Uterus (tissue), 3 donors: ENCODE measurements at regions not wholly inside any gene's neighbourhood (a gene's known extent, or its start where the extent isn't known, plus 50 kb on each side); places are given as distances from the start of the nearest gene placed in this dataset.

ENCODE experiments used
- DNase-seq, 2 donors: peaks; one replicate each; pipeline ENCODE4 v3.0.0-alpha.2; 2019 to 2020
- H3K27ac ChIP-seq, 2 donors: fragments of 200-600 bp; sonication (generic); 1 replicate in 1 of 2; 2 replicates in 1 of 2; pipeline ENCODE4 v1.5.1; 2016 to 2018
- H3K27me3 ChIP-seq, 2 donors: fragments of 200-600 bp; sonication (generic); one replicate each; pipeline ENCODE4 v1.5.1; 2018 to 2019; ENCODE audit warnings: control low read depth in 1 of 2
- H3K36me3 ChIP-seq, 2 donors: fragments of 200-600 bp; sonication (generic); one replicate each; pipeline ENCODE4 v1.5.1; 2019; ENCODE audit warnings: control low read depth in 1 of 2
- H3K4me1 ChIP-seq, 2 donors: fragments of 200-600 bp; sonication (generic); one replicate each; pipeline ENCODE4 v1.5.1; 2018 to 2019; ENCODE audit warnings: control low read depth in 1 of 2
- H3K4me3 ChIP-seq, 2 donors: fragments of 200-600 bp; sonication (generic); 1 replicate in 1 of 2; 2 replicates in 1 of 2; pipeline ENCODE4 v1.5.1; 2018 to 2019; ENCODE audit warnings: mild to moderate bottlenecking in 1 of 2
- H3K9me3 ChIP-seq, 2 donors: fragments of 200-600 bp; sonication (generic); one replicate each; pipeline ENCODE4 v1.5.1; 2019; ENCODE audit warnings: control low read depth in 1 of 2
- CTCF ChIP-seq, 4 experiments: fragments of 200-600 bp in 2 of 4; fragments of 450-650 bp in 2 of 4; sonication (generic) in 2 of 4; IDR thresholded peaks; one replicate each; pipeline ENCODE4 v1.5.1; 2016 to 2019; ENCODE audit warnings: antibody characterized with exemption in 4 of 4, mild to moderate bottlenecking in 2 of 4, moderate library complexity in 1 of 4
- POLR2A ChIP-seq, 2 donors: fragments of 450-650 bp; IDR thresholded peaks; one replicate each; pipeline ENCODE4 v1.6.1; 2016; ENCODE audit warnings: antibody characterized with exemption in 2 of 2, mild to moderate bottlenecking in 1 of 2, moderate library complexity in 1 of 2
- intact Hi-C: fragments of 100-400 bp; cut with DNase I; formaldehyde crosslinking; loops from one replicate; pipeline ENCODE4 v1.15.1; 2023; ENCODE audit warnings: low total_unique reads
- donor health status: DM: yes; HTN: yes; CAD: no.

- Histone ChIP-seq H3K9me3 (no peaks in the 10 kb centered on the region), H3K36me3 (no peaks in the 10 kb centered on the region), H3K4me1 (no peaks in the 10 kb centered on the region), H3K27ac (no peak overlapping the region), H3K27me3 (no peaks in the 10 kb centered on the region), H3K4me3 (no peak overlapping the region)
- DNase-seq, result no peak
- intact Hi-C loops, result no loop called here
- TF ChIP-seq CTCF (IDR thresholded peaks at IDR 0.05), result no peak
- no peak for TF ChIP-seq POLR2A (IDR thresholded peaks at IDR 0.05)
Measured at GRCh38 chr3:20698896-20699295, 512.9 kb upstream of the SGO1 start.

GRCh38 chr3:20696388-20697150 lies 510.6 kb upstream of the SGO1 start:
- H3K4me3 ChIP-seq, result no peak overlapping the region
- intact Hi-C loops, result no loop called here
- DNase-seq, result no peak
- H3K4me1 ChIP-seq, result no peaks in the 10 kb centered on the region
- H3K9me3 ChIP-seq, result no peaks in the 10 kb centered on the region
- no peaks in the 10 kb centered on the region for H3K36me3 ChIP-seq
- H3K27me3 ChIP-seq, result no peaks in the 10 kb centered on the region
- no peak for TF ChIP-seq CTCF (IDR thresholded peaks at IDR 0.05)
- TF ChIP-seq POLR2A (IDR thresholded peaks at IDR 0.05), result no peak
- H3K27ac ChIP-seq, result no peak overlapping the region

GRCh38 chr3:20692675-20693074 lies 506.7 kb upstream of the SGO1 start:
- Histone ChIP-seq H3K27me3 (no peaks in the 10 kb centered on the region), H3K36me3 (no peaks in the 10 kb centered on the region), H3K4me1 (no peaks in the 10 kb centered on the region), H3K9me3 (no peaks in the 10 kb centered on the region), H3K27ac (no peak overlapping the region), H3K4me3 (no peak overlapping the region)
- intact Hi-C loops, result no loop called here
- TF ChIP-seq CTCF (IDR thresholded peaks at IDR 0.05), result no peak
- no peak for TF ChIP-seq POLR2A (IDR thresholded peaks at IDR 0.05)
- no peak for DNase-seq

- intact Hi-C loops, result no loop called here
- no peaks in the 10 kb centered on the region for H3K27me3 ChIP-seq
- no peaks in the 10 kb centered on the region for H3K4me1 ChIP-seq
- peak overlapping the region in 1 of 2 donors; percentile 40 for H3K27ac ChIP-seq
- H3K36me3 ChIP-seq, result no peaks in the 10 kb centered on the region
- no peak for TF ChIP-seq CTCF (IDR thresholded peaks at IDR 0.05)
- no peak for TF ChIP-seq POLR2A (IDR thresholded peaks at IDR 0.05)
- no peaks in the 10 kb centered on the region for H3K9me3 ChIP-seq
- no peak overlapping the region for H3K4me3 ChIP-seq
- no peak for DNase-seq
Measured at GRCh38 chr3:20683910-20684309, 497.9 kb upstream of the SGO1 start.

- DNase-seq, result no peak
- intact Hi-C loops, result no loop called here
- H3K36me3 ChIP-seq, result no peaks in the 10 kb centered on the region
- H3K9me3 ChIP-seq, result no peaks in the 10 kb centered on the region
- no peak overlapping the region for H3K4me3 ChIP-seq
- no peaks in the 10 kb centered on the region for H3K27me3 ChIP-seq
- H3K4me1 ChIP-seq, result no peaks in the 10 kb centered on the region
- TF ChIP-seq POLR2A (IDR thresholded peaks at IDR 0.05) (no peak), CTCF (IDR thresholded peaks at IDR 0.05) (no peak)
- no peak overlapping the region for H3K27ac ChIP-seq
Measured at GRCh38 chr3:20682573-20682972, 496.6 kb upstream of the SGO1 start.
